ENCODE measurements at regions not wholly inside any gene's neighbourhood (a gene's known extent, or its start where the extent isn't known, plus 50 kb on each side); places are given as distances from the start of the nearest gene placed in this dataset.

DNA sequence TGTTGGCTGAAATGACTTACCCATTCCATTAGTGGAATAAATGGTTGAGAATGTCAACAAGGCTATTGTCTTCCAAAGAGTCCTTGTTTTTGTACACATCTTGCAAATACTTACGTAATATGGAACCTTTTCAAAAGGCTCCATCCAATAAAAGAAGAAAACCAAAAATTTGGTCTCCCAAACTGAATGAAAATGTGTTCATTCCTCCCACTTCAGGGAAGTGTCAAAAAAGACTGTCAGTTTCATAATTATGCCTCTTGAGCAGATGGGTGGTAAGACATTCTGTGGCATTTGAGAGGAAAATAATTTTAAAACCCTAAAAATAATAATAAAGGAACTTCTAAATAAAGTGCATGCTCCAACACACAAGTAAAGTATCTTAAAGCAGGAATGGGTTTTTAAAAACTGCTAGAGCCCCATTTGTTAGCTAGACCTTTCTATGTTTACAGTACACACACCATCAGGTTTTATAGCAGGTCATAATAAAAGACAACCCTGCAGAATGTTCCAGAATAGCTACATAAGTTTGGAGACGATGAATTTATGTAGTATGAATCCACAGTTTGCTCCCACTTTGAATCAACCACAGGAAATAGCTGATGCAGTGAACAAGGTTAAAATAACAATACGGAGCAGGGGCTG lies 843.7 kb downstream of the LRRTM4 start (continued):
- TF ChIP-seq, protein P1, sequence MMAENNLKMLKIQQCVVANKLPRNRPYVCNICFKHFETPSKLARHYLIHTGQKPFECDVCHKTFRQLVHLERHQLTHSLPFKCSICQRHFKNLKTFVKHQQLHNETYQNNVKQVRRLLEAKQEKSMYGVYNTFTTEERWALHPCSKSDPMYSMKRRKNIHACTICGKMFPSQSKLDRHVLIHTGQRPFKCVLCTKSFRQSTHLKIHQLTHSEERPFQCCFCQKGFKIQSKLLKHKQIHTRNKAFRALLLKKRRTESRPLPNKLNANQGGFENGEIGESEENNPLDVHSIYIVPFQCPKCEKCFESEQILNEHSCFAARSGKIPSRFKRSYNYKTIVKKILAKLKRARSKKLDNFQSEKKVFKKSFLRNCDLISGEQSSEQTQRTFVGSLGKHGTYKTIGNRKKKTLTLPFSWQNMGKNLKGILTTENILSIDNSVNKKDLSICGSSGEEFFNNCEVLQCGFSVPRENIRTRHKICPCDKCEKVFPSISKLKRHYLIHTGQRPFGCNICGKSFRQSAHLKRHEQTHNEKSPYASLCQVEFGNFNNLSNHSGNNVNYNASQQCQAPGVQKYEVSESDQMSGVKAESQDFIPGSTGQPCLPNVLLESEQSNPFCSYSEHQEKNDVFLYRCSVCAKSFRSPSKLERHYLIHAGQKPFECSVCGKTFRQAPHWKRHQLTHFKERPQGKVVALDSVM (CRISPR knock-in tag; IDR thresholded peaks at IDR 0.05) = no peak
- TF ChIP-seq, protein P2, sequence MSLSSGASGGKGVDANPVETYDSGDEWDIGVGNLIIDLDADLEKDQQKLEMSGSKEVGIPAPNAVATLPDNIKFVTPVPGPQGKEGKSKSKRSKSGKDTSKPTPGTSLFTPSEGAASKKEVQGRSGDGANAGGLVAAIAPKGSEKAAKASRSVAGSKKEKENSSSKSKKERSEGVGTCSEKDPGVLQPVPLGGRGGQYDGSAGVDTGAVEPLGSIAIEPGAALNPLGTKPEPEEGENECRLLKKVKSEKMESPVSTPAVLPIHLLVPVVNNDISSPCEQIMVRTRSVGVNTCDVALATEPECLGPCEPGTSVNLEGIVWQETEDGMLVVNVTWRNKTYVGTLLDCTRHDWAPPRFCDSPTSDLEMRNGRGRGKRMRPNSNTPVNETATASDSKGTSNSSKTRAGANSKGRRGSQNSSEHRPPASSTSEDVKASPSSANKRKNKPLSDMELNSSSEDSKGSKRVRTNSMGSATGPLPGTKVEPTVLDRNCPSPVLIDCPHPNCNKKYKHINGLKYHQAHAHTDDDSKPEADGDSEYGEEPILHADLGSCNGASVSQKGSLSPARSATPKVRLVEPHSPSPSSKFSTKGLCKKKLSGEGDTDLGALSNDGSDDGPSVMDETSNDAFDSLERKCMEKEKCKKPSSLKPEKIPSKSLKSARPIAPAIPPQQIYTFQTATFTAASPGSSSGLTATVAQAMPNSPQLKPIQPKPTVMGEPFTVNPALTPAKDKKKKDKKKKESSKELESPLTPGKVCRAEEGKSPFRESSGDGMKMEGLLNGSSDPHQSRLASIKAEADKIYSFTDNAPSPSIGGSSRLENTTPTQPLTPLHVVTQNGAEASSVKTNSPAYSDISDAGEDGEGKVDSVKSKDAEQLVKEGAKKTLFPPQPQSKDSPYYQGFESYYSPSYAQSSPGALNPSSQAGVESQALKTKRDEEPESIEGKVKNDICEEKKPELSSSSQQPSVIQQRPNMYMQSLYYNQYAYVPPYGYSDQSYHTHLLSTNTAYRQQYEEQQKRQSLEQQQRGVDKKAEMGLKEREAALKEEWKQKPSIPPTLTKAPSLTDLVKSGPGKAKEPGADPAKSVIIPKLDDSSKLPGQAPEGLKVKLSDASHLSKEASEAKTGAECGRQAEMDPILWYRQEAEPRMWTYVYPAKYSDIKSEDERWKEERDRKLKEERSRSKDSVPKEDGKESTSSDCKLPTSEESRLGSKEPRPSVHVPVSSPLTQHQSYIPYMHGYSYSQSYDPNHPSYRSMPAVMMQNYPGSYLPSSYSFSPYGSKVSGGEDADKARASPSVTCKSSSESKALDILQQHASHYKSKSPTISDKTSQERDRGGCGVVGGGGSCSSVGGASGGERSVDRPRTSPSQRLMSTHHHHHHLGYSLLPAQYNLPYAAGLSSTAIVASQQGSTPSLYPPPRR (CRISPR knock-in tag; IDR thresholded peaks at IDR 0.05; ENCODE audit: borderline replicate concordance) = no peak
- TF ChIP-seq HOXA5 (CRISPR knock-in tag; IDR thresholded peaks at IDR 0.05) = no peak
- TF ChIP-seq, protein P3, sequence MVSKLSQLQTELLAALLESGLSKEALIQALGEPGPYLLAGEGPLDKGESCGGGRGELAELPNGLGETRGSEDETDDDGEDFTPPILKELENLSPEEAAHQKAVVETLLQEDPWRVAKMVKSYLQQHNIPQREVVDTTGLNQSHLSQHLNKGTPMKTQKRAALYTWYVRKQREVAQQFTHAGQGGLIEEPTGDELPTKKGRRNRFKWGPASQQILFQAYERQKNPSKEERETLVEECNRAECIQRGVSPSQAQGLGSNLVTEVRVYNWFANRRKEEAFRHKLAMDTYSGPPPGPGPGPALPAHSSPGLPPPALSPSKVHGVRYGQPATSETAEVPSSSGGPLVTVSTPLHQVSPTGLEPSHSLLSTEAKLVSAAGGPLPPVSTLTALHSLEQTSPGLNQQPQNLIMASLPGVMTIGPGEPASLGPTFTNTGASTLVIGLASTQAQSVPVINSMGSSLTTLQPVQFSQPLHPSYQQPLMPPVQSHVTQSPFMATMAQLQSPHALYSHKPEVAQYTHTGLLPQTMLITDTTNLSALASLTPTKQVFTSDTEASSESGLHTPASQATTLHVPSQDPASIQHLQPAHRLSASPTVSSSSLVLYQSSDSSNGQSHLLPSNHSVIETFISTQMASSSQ (IDR thresholded peaks at IDR 0.05; ENCODE audit: low read depth) = no peak
- TF ChIP-seq, protein P3 (CRISPR knock-in tag; IDR thresholded peaks at IDR 0.05; ENCODE audit: borderline replicate concordance) = no peak
- TF ChIP-seq, protein P4, sequence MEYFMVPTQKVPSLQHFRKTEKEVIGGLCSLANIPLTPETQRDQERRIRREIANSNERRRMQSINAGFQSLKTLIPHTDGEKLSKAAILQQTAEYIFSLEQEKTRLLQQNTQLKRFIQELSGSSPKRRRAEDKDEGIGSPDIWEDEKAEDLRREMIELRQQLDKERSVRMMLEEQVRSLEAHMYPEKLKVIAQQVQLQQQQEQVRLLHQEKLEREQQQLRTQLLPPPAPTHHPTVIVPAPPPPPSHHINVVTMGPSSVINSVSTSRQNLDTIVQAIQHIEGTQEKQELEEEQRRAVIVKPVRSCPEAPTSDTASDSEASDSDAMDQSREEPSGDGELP (IDR thresholded peaks at IDR 0.05; ENCODE audit: borderline replicate concordance, low read depth) = no peak
- no peak for TF ChIP-seq ZNF550 (CRISPR knock-in tag; IDR thresholded peaks at IDR 0.05; ENCODE audit: borderline replicate concordance)
